Left renal pelvis (tissue), 4 donors: ENCODE measurements at regions not wholly inside any gene's neighbourhood (a gene's known extent, or its start where the extent isn't known, plus 50 kb on each side); places are given as distances from the start of the nearest gene placed in this dataset.
"Not testable (repeated sequence)": the region's sequence is repeated elsewhere in the genome, so short reads cannot be mapped to it uniquely, and the experiment has no call there.

Experiments used
- DNase-seq, 4 donors: peaks; one replicate each; pipeline ENCODE4 v3.0.0-alpha.2; 2013; ENCODE audit warnings: low read depth in 4 of 4, low spot score in 3 of 4

DNA sequence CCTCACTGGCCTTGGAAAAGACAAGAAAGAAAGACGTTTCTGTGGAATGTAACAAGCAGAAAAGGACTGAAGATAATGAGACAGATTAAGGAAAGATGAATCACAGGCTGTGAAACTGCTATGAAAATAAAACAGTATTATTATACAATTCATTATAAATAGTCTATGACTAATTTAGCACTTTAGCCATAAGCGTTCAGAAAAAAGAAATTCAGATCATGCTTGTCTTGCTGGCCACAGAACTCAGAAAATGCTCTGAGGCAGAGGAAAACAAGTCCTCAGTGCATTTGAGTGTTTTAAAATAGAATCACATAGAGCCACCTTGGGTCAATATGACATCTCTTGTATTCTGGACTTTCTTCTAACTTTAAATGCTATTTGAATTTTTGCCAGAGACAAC is 65.9 kb upstream of the NBPF26 start:
- not testable (repeated sequence) for DNase-seq

DNA sequence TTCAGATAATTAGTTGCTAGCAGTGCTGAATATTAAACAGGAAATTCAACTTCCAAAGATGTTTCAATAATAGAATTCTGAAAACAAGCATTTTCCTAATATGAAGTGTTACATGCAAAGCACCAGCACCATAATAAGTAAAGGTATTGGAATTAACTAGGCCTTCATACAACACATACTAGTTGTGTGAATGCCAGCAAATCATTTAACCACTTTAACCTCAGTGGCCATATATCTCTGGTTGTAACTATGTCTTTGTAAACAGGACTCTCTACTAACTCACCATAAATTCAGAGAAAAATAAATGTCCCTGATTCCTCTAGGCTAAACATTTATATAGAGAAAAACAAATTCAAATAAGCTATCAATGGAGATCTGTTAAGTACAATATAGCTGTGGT is 65.1 kb upstream of the NBPF26 start:
- DNase-seq: not testable (repeated sequence)

DNA sequence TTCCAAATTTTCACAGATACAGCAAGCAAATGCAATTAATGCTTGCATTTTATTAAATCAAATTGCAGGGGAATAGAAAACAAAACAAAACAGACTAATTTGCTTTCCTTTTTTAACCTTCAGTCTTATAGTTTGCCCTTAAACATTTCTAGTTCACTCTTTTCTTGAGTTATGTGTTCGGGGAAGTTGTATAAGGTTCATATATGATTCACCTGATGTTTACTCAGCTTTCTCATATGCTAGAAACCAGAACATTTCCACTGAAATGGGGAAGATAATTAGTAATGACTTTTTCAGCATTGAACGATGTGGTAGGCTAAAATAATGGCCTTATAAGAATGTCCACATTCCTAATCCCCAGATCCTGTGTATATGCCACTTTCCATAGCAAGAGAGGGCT is 64.6 kb upstream of the NBPF26 start:
- DNase-seq: not testable (repeated sequence)

DNA sequence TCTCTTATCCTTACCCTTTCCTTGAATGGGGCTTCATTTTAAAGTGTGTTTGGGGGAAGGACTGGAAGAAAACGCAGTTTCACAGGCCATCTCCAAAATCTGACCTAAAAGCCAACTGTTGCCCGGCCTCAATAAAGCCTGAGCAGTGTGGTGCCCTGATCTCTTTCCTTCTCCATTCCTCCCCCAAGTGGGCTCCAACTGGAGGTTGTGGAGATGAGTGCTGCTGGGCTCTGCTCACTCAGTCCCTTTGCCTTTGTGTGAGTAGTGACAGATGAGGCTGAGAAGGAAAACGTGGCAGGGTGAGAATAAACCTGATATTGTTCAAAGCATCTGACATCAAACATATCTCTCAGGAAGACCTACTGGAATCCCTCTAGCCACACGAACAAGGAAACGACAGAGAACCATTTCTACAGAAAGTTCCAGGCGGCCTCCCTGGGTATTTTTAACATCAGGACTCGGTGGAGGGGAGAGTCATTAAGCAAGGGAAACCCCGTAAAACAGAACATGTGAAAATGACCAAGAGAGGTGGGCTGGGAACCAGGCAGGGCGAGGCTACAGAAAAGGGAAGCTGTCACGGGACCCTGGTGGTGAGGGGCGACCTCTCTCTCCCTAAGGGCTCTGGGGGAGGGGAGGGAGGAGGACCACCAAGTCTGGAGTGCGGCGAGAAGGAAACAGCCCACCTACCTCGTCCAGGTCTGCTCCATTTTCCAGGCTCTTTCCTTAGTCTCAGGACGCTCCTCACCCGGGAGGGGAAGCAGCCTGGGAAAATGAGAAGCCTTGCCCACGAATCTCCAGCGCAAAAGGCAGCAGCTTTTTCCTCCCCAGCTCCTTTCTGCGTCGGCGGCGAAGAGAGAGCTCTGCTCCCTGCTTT is 59.1 kb upstream of the NBPF26 start:
- not testable (repeated sequence) for DNase-seq

DNA sequence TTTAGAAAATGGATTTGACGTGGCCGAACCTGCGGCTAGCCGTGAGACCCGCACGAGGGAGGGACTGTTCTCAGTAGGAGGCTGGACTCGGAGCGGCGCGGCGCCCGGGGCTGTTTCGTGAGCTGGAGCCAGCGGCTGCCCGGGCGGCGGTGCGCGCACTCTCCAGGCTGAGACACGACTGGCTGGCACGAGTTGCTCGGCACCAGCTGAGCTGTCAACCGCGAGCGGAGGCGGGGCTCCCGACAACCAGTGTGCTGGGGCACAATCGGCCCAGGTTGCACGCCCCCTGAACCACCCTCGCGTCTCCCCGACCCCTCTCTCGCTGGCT is 58.5 kb upstream of the NBPF26 start:
- not testable (repeated sequence) for DNase-seq

DNA sequence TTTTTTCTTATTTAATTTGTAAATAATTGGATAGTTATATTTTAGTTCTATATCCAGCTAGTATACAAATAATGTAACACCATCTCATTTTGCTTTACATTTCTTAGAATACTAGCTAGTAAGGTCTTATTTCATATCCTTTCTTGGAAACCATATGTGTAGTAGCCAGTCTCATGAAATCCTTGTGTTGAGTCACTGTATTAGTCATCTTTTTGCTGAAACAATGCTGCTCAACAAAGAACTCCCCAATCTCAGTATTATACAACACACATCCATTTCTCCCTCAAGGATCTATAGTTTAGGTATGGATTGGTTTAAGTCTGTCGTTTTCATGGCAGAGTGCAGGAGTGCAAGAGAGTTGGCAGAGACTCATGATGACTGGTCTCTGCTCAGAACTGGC is 55.6 kb upstream of the NBPF26 start:
- not testable (repeated sequence) for DNase-seq
